ENCODE measurements at regions not wholly inside any gene's neighbourhood (a gene's known extent, or its start where the extent isn't known, plus 50 kb on each side); places are given as distances from the start of the nearest gene placed in this dataset.

GRCh38 chr13:85142351-85142927, 656.8 kb downstream of the SLITRK6 start:
- POLR2A ChIA-PET (ENCODE audit: low non-redundant PET): no interaction called here
- intact Hi-C loops (cut with micrococcal nuclease; ENCODE audit: unreplicated experiment): no loop called here
- no peak overlapping the region for H3K27ac ChIP-seq (ENCODE audit: low read depth, low read length, poor library complexity, severe bottlenecking)
- peak; percentile 23 for DNase-seq (ENCODE audit: low spot score)
- no peaks in the 10 kb centered on the region for H3K27me3 ChIP-seq (replicated peaks; ENCODE audit: insufficient read depth, low read depth, low read length, poor library complexity)
- peaks cover 15% of the 10 kb centered on the region for H3K4me1 ChIP-seq (ENCODE audit: insufficient read depth, low read length, poor library complexity, severe bottlenecking)
- no peaks in the 10 kb centered on the region for H3K9me3 ChIP-seq (ENCODE audit: low read depth, low read length, poor library complexity, severe bottlenecking)
- BruUV-seq (replicated peaks): no TSS peak
- H3K4me3 ChIP-seq (ENCODE audit: low read depth, low read length, poor library complexity, severe bottlenecking): no peak overlapping the region
- TF ChIP-seq CTCF (conservative IDR thresholded peaks at IDR 0.05; ENCODE audit: low read depth, low read length) (no peak), EZH2 (IDR thresholded peaks at IDR 0.05; ENCODE audit: borderline replicate concordance, low read depth, low read length, poor library complexity, severe bottlenecking) (no peak)
- CTCF ChIA-PET: no interaction called here
- H3K36me3 ChIP-seq (ENCODE audit: insufficient read depth, low read length, poor library complexity, severe bottlenecking): no peaks in the 10 kb centered on the region

GRCh38 chr13:85141401-85141800, 657.8 kb downstream of the SLITRK6 start:
- intact Hi-C loops (cut with micrococcal nuclease; ENCODE audit: unreplicated experiment): no loop called here
- ChIA-PET CTCF (no interaction called here), POLR2A (ENCODE audit: low non-redundant PET) (no interaction called here)
- BruUV-seq (replicated peaks): no TSS peak
- no peak for TF ChIP-seq CTCF (conservative IDR thresholded peaks at IDR 0.05; ENCODE audit: low read depth, low read length)
- no peak for TF ChIP-seq EZH2 (IDR thresholded peaks at IDR 0.05; ENCODE audit: borderline replicate concordance, low read depth, low read length, poor library complexity, severe bottlenecking)
- no peaks in the 10 kb centered on the region for H3K9me3 ChIP-seq (ENCODE audit: low read depth, low read length, poor library complexity, severe bottlenecking)
- H3K27ac ChIP-seq (ENCODE audit: low read depth, low read length, poor library complexity, severe bottlenecking): no peak overlapping the region
- no peaks in the 10 kb centered on the region for H3K27me3 ChIP-seq (replicated peaks; ENCODE audit: insufficient read depth, low read depth, low read length, poor library complexity)
- H3K4me1 ChIP-seq (ENCODE audit: insufficient read depth, low read length, poor library complexity, severe bottlenecking): peaks cover 15% of the 10 kb centered on the region
- H3K4me3 ChIP-seq (ENCODE audit: low read depth, low read length, poor library complexity, severe bottlenecking): no peak overlapping the region
- DNase-seq (ENCODE audit: low spot score): peak; percentile 76
- H3K36me3 ChIP-seq (ENCODE audit: insufficient read depth, low read length, poor library complexity, severe bottlenecking): no peaks in the 10 kb centered on the region

- ChIA-PET POLR2A (ENCODE audit: low non-redundant PET) (no interaction called here), CTCF (no interaction called here)
- Histone ChIP-seq H3K27ac (ENCODE audit: low read depth, low read length, poor library complexity, severe bottlenecking) (no peak overlapping the region), H3K36me3 (ENCODE audit: insufficient read depth, low read length, poor library complexity, severe bottlenecking) (no peaks in the 10 kb centered on the region), H3K27me3 (replicated peaks; ENCODE audit: insufficient read depth, low read depth, low read length, poor library complexity) (no peaks in the 10 kb centered on the region), H3K4me3 (ENCODE audit: low read depth, low read length, poor library complexity, severe bottlenecking) (no peak overlapping the region), H3K9me3 (ENCODE audit: low read depth, low read length, poor library complexity, severe bottlenecking) (no peaks in the 10 kb centered on the region), H3K4me1 (ENCODE audit: insufficient read depth, low read length, poor library complexity, severe bottlenecking) (peaks cover 15% of the 10 kb centered on the region)
- no TSS peak for BruUV-seq (replicated peaks)
- intact Hi-C loops (cut with micrococcal nuclease; ENCODE audit: unreplicated experiment): no loop called here
- TF ChIP-seq EZH2 (IDR thresholded peaks at IDR 0.05; ENCODE audit: borderline replicate concordance, low read depth, low read length, poor library complexity, severe bottlenecking): no peak
- no peak for TF ChIP-seq CTCF (conservative IDR thresholded peaks at IDR 0.05; ENCODE audit: low read depth, low read length)
- no peak for DNase-seq (ENCODE audit: low spot score)
Measured at GRCh38 chr13:85140192-85140591, 659.0 kb downstream of the SLITRK6 start.
